RWPE2 (cell line): ENCODE measurements at regions not wholly inside any gene's neighbourhood (a gene's known extent, or its start where the extent isn't known, plus 50 kb on each side); places are given as distances from the start of the nearest gene placed in this dataset.
A peak's percentile ranks its signal among the peaks of the same experiment; 100 is the strongest.

Source experiments
- ATAC-seq: fragments of 200-7000 bp; cut with Tn5 transposase; 3 replicates; pipeline ENCODE4 v1.9.1; 2021; ENCODE audit warnings: low read depth
- DNase-seq: peaks from one replicate; pipeline ENCODE4 v3.0.0-alpha.2; 2020; ENCODE audit warnings: low spot score
- H3K27ac ChIP-seq: fragments of 450-650 bp; 2 replicates; pipeline ENCODE4 v1.5.1; 2017; ENCODE audit warnings: mild to moderate bottlenecking; ENCODE audit not compliant: poor library complexity, severe bottlenecking
- H3K27me3 ChIP-seq: fragments of 250-450 bp; sonication (Bioruptor Pico); 2 replicates; pipeline ENCODE4 v1.5.1; 2021; ENCODE audit warnings: mild to moderate bottlenecking, moderate library complexity; ENCODE audit not compliant: insufficient read depth, poor library complexity, severe bottlenecking
- H3K36me3 ChIP-seq: fragments of 250-450 bp; sonication (Bioruptor Pico); 2 replicates; pipeline ENCODE4 v1.5.1; 2020; ENCODE audit warnings: low read depth, mild to moderate bottlenecking, moderate library complexity
- H3K4me1 ChIP-seq: fragments of 250-450 bp; sonication (Bioruptor Pico); 2 replicates; pipeline ENCODE4 v1.5.1; 2021; ENCODE audit warnings: mild to moderate bottlenecking, moderate library complexity; ENCODE audit not compliant: insufficient read depth, poor library complexity, severe bottlenecking
- H3K4me3 ChIP-seq: fragments of 250-450 bp; sonication (Bioruptor Pico); 2 replicates; pipeline ENCODE4 v1.5.1; 2021; ENCODE audit warnings: mild to moderate bottlenecking, moderate library complexity; ENCODE audit not compliant: severe bottlenecking
- H3K9me3 ChIP-seq: fragments of 250-450 bp; sonication (Bioruptor Pico); 2 replicates; pipeline ENCODE4 v1.5.1; 2021; ENCODE audit warnings: mild to moderate bottlenecking, moderate library complexity; ENCODE audit not compliant: severe bottlenecking
- TF ChIP-seq, protein P1 (sequence below): fragments of 450-650 bp; IDR thresholded peaks from one replicate; pipeline ENCODE4 v1.5.1; 2017; ENCODE audit warnings: mild to moderate bottlenecking, moderate library complexity; ENCODE audit not compliant: poor library complexity, severe bottlenecking

DNA sequence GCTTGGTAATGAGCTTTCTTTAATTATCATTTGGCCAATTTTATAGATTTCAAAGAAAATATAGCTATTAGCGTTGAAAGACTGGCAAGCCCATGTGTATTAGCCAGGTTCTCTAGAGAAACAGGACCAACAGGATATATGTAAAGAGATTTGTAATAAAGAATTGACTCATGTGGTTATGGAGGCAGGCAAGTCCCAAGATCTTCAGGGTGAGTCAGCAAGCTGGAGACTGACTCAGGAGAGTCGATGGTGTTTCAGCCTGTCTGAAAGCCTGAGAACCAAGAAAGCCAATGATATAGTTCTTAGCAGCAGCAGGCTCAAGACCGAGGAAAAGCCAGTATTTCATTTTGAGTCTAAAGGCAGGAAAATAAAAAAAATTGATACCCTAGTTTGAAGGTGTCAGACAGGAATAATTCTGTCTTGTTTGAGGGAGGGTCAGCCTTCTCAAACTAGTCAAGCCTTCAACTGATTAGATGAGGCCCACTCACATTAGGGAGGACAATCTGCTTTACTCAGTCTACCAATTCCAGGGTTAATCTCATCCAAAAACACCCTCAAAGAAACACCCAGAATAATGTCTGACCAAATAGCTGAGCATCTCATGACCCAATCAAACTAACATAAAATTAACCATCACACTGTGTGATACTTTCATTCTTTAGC lies 78.3 kb upstream of the CRIM1 start:
- TF ChIP-seq, protein P1, sequence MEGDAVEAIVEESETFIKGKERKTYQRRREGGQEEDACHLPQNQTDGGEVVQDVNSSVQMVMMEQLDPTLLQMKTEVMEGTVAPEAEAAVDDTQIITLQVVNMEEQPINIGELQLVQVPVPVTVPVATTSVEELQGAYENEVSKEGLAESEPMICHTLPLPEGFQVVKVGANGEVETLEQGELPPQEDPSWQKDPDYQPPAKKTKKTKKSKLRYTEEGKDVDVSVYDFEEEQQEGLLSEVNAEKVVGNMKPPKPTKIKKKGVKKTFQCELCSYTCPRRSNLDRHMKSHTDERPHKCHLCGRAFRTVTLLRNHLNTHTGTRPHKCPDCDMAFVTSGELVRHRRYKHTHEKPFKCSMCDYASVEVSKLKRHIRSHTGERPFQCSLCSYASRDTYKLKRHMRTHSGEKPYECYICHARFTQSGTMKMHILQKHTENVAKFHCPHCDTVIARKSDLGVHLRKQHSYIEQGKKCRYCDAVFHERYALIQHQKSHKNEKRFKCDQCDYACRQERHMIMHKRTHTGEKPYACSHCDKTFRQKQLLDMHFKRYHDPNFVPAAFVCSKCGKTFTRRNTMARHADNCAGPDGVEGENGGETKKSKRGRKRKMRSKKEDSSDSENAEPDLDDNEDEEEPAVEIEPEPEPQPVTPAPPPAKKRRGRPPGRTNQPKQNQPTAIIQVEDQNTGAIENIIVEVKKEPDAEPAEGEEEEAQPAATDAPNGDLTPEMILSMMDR, result no peak
- peak; percentile 70 for DNase-seq

DNA sequence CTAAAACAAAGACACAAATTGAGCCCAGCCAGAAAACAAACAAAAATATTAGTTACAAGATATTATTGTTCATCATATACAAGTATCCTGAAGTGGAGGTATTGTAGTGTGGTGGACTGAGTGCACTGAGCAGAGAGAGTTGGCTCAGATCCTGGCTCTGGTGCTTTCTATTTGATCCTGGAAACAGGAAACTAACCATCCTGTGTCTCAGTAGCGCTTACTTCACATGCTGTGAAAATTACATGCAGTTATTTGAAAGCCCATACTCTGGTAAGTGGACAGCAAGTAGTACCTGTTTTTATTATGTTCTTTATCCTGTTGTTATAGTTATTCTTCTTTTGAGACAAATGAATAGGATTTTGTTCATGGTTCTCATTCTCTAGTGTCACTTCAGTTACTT lies 84.3 kb upstream of the CRIM1 start:
- ATAC-seq (no peak), DNase-seq (no peak)
- Histone ChIP-seq H3K4me1 (no peaks in the 10 kb centered on the region), H3K36me3 (no peaks in the 10 kb centered on the region), H3K27me3 (peaks cover 7% of the 10 kb centered on the region), H3K9me3 (no peaks in the 10 kb centered on the region), H3K27ac (no peak overlapping the region), H3K4me3 (no peak overlapping the region)
- TF ChIP-seq, protein P1, result no peak

More for the DNA sequence above, 78.3 kb upstream of the CRIM1 start:
- H3K36me3 ChIP-seq, result no peaks in the 10 kb centered on the region
- H3K4me3 ChIP-seq, result no peak overlapping the region
- no peaks in the 10 kb centered on the region for H3K9me3 ChIP-seq
- no peaks in the 10 kb centered on the region for H3K27me3 ChIP-seq
- peak; percentile 99 for ATAC-seq
- no peaks in the 10 kb centered on the region for H3K4me1 ChIP-seq
- H3K27ac ChIP-seq, result no peak overlapping the region

DNA sequence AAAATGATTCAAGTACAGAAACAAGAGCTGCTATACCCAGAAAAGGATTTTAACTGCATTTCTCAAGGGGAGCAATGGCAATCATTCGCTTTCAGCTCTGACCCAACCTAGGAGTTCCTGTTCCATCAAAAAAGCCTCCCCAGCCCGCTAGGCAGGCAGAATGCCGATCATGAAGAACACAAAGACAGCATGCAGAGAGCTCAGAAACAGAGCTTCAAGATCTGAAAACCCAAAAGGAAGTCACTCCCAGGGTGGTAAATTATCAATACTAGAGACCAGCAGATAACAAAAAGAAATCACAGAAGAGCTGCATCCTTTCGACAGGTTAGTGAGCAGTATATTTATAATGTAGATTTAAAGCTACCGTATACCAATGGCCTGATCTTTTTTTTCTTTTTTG lies 84.8 kb upstream of the CRIM1 start:
- no peak overlapping the region for H3K27ac ChIP-seq
- H3K4me1 ChIP-seq, result no peaks in the 10 kb centered on the region
- no peak for ATAC-seq
- peaks cover 7% of the 10 kb centered on the region for H3K27me3 ChIP-seq
- no peaks in the 10 kb centered on the region for H3K36me3 ChIP-seq
- H3K4me3 ChIP-seq, result no peak overlapping the region
- DNase-seq, result no peak
- H3K9me3 ChIP-seq, result no peaks in the 10 kb centered on the region
- TF ChIP-seq, protein P1, result no peak

DNA sequence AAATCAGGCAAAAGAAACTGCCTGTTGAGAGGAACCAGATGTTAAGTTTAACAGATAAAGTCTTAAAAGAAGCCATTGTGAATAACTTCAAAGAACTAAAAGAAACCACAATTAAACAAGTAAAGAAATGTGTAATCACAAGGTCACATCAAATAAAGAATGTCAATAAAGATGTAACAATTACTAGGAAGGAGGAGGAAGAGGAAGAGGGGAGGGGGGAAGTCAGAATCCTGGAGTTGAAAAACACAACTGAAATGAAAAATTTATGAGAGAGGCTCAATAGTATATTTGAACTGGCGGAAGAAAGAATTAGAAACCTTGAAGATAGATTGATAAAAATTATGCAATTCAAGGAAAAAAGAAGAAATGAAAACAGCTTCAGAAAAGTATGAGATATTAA lies 88.4 kb upstream of the CRIM1 start:
- no peak for DNase-seq
- Histone ChIP-seq H3K36me3 (no peaks in the 10 kb centered on the region), H3K27ac (no peak overlapping the region), H3K27me3 (peaks cover 7% of the 10 kb centered on the region), H3K4me1 (no peaks in the 10 kb centered on the region), H3K9me3 (no peaks in the 10 kb centered on the region), H3K4me3 (no peak overlapping the region)
- ATAC-seq, result no peak
- TF ChIP-seq, protein P1, result no peak

DNA sequence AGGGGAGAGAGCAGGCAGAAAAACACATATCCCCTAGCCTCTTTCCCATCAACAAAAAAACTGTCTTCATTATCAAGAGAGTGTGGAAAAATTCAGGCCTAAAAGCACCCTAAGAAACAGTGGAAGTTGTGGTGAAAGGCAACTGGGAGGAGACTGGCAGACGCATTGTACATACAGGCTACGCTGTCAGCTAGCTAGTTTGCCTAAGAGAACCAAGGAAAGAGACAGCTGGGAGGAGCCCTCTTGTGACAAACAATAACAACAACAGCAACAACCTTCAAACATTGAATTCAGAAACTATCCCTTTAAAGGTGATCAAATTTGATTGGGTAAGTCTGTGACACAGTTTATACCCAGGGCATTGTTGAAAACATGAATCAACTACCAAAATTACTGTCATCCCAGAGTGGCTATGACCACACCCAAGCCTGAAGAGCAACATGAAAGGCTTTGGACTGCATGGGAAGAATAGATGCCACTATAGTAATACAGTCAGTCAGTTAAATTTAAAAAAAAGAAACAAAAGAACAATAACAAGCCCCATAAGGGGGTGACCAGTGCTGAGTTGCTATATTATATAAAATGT lies 88.9 kb upstream of the CRIM1 start:
- ATAC-seq (no peak), DNase-seq (no peak)
- Histone ChIP-seq H3K27ac (no peak overlapping the region), H3K4me1 (no peaks in the 10 kb centered on the region), H3K27me3 (peaks cover 7% of the 10 kb centered on the region), H3K9me3 (no peaks in the 10 kb centered on the region), H3K4me3 (no peak overlapping the region), H3K36me3 (no peaks in the 10 kb centered on the region)
- TF ChIP-seq, protein P1, result no peak
